Uterus (tissue), 3 donors: ENCODE measurements at regions not wholly inside any gene's neighbourhood (a gene's known extent, or its start where the extent isn't known, plus 50 kb on each side); places are given as distances from the start of the nearest gene placed in this dataset.

Source experiments
- DNase-seq, 2 donors: peaks; one replicate each; pipeline ENCODE4 v3.0.0-alpha.2; 2019 to 2020
- H3K27ac ChIP-seq, 2 donors: fragments of 200-600 bp; sonication (generic); 1 replicate in 1 of 2; 2 replicates in 1 of 2; pipeline ENCODE4 v1.5.1; 2016 to 2018
- H3K27me3 ChIP-seq, 2 donors: fragments of 200-600 bp; sonication (generic); one replicate each; pipeline ENCODE4 v1.5.1; 2018 to 2019; ENCODE audit warnings: control low read depth in 1 of 2
- H3K36me3 ChIP-seq, 2 donors: fragments of 200-600 bp; sonication (generic); one replicate each; pipeline ENCODE4 v1.5.1; 2019; ENCODE audit warnings: control low read depth in 1 of 2
- H3K4me1 ChIP-seq, 2 donors: fragments of 200-600 bp; sonication (generic); one replicate each; pipeline ENCODE4 v1.5.1; 2018 to 2019; ENCODE audit warnings: control low read depth in 1 of 2
- H3K4me3 ChIP-seq, 2 donors: fragments of 200-600 bp; sonication (generic); 1 replicate in 1 of 2; 2 replicates in 1 of 2; pipeline ENCODE4 v1.5.1; 2018 to 2019; ENCODE audit warnings: mild to moderate bottlenecking in 1 of 2
- H3K9me3 ChIP-seq, 2 donors: fragments of 200-600 bp; sonication (generic); one replicate each; pipeline ENCODE4 v1.5.1; 2019; ENCODE audit warnings: control low read depth in 1 of 2
- POLR2A ChIP-seq, 2 donors: fragments of 450-650 bp; IDR thresholded peaks; one replicate each; pipeline ENCODE4 v1.6.1; 2016; ENCODE audit warnings: antibody characterized with exemption in 2 of 2, mild to moderate bottlenecking in 1 of 2, moderate library complexity in 1 of 2
- intact Hi-C: fragments of 100-400 bp; cut with DNase I; formaldehyde crosslinking; loops from one replicate; pipeline ENCODE4 v1.15.1; 2023; ENCODE audit warnings: low total_unique reads
- TF ChIP-seq, protein P1 (sequence below), 4 experiments: fragments of 200-600 bp in 2 of 4; fragments of 450-650 bp in 2 of 4; sonication (generic) in 2 of 4; IDR thresholded peaks; one replicate each; pipeline ENCODE4 v1.5.1; 2016 to 2019; ENCODE audit warnings: antibody characterized with exemption in 4 of 4, mild to moderate bottlenecking in 2 of 4, moderate library complexity in 1 of 4
- donor health status: DM: yes; HTN: yes; CAD: no.

DNA sequence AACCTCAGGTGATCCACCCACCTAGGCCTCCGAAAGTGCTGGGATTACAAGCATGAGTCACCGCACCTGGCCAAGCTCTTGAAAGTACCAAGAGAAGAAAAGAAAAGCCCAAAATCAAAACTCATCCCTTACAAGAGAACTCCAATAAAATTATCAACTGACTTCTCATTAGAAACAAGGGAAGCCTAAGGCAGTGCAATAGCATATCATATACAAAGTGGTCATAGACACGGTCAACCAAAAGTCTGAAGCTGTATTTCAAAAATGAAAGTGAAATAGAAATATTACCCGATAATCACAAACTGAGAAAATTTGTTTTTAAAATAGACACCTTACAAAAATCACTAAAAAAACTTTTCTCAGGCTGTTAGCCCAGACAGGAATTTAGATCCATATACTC lies 1321.1 kb upstream of the GJE1 start:
- Histone ChIP-seq H3K9me3 (no peaks in the 10 kb centered on the region), H3K36me3 (no peaks in the 10 kb centered on the region), H3K27ac (no peak overlapping the region), H3K4me3 (no peak overlapping the region), H3K27me3 (no peaks in the 10 kb centered on the region), H3K4me1 (no peaks in the 10 kb centered on the region)
- intact Hi-C loops: no loop called here
- no peak for DNase-seq
- no peak for TF ChIP-seq POLR2A (IDR thresholded peaks at IDR 0.05)
- TF ChIP-seq, protein P1, sequence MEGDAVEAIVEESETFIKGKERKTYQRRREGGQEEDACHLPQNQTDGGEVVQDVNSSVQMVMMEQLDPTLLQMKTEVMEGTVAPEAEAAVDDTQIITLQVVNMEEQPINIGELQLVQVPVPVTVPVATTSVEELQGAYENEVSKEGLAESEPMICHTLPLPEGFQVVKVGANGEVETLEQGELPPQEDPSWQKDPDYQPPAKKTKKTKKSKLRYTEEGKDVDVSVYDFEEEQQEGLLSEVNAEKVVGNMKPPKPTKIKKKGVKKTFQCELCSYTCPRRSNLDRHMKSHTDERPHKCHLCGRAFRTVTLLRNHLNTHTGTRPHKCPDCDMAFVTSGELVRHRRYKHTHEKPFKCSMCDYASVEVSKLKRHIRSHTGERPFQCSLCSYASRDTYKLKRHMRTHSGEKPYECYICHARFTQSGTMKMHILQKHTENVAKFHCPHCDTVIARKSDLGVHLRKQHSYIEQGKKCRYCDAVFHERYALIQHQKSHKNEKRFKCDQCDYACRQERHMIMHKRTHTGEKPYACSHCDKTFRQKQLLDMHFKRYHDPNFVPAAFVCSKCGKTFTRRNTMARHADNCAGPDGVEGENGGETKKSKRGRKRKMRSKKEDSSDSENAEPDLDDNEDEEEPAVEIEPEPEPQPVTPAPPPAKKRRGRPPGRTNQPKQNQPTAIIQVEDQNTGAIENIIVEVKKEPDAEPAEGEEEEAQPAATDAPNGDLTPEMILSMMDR (IDR thresholded peaks at IDR 0.05): no peak

DNA sequence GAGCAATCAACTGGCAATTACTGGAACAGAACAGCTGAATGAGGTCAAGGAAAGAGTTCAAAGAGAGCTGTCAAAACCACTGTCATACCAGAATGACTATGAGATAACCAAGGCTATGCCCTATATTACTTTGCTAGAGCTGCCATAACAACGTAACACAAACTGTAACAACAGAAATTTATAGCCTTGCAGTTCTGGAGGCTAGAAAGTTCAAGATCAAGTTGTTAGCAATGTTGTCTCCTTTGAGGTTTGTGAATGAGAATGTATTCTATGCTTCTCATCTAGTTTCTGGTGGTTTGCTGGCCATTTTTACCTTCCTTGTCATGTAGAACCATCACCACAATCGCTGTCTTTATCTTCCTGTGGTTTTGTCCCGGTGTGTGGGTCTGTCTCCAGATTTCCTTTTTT lies 1323.0 kb upstream of the GJE1 start:
- no peaks in the 10 kb centered on the region for H3K4me1 ChIP-seq
- H3K27ac ChIP-seq: no peak overlapping the region
- DNase-seq: no peak
- intact Hi-C loops: no loop called here
- no peaks in the 10 kb centered on the region for H3K27me3 ChIP-seq
- H3K4me3 ChIP-seq: no peak overlapping the region
- no peaks in the 10 kb centered on the region for H3K36me3 ChIP-seq
- TF ChIP-seq POLR2A (IDR thresholded peaks at IDR 0.05): no peak
- TF ChIP-seq, protein P1 (IDR thresholded peaks at IDR 0.05): no peak
- H3K9me3 ChIP-seq: no peaks in the 10 kb centered on the region

DNA sequence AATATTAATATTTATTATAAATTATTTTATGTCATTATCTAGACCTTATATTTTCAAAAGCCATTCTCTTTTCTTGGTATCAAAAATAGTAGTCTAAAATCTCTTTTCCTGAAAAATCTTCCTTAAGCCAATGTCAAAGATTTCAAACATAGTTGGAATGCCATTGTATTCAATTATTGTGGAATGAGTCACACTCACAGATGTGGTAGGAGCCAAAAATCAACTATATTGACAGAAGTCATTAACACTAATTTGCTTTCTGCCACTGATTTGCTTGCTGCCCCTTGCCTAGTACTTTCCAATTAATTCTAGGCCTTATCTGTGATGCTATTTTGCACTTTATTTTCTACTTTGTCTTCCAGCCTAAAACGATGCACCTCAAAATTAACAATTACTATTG lies 1326.3 kb upstream of the GJE1 start:
- H3K9me3 ChIP-seq: no peaks in the 10 kb centered on the region
- H3K27ac ChIP-seq: no peak overlapping the region
- H3K27me3 ChIP-seq: no peaks in the 10 kb centered on the region
- no peaks in the 10 kb centered on the region for H3K36me3 ChIP-seq
- TF ChIP-seq, protein P1 (IDR thresholded peaks at IDR 0.05): no peak
- no peak for TF ChIP-seq POLR2A (IDR thresholded peaks at IDR 0.05)
- no peak overlapping the region for H3K4me3 ChIP-seq
- DNase-seq: no peak
- H3K4me1 ChIP-seq: no peaks in the 10 kb centered on the region
- intact Hi-C loops: no loop called here

DNA sequence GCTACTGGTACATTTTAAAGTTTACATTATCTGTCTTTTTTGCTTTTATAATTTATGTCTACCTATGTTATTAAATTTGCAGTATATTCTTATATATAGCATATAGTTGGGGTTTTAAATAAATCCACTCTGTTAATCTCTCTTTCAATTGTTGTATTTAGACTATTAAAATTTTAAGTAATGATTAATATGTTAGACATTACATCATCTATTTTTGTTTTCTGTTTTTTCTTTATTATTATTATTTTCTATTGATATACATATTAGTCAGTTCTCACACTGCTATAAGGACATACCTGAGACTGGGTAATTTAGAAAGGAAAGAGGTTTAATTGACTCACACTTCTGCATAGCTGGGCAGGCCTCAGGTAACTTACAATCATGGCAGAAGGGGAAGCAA lies 1338.2 kb upstream of the GJE1 start:
- Histone ChIP-seq H3K4me1 (no peaks in the 10 kb centered on the region), H3K27ac (no peak overlapping the region), H3K9me3 (no peaks in the 10 kb centered on the region), H3K36me3 (no peaks in the 10 kb centered on the region), H3K27me3 (no peaks in the 10 kb centered on the region), H3K4me3 (no peak overlapping the region)
- no peak for DNase-seq
- no peak for TF ChIP-seq POLR2A (IDR thresholded peaks at IDR 0.05)
- TF ChIP-seq, protein P1 (IDR thresholded peaks at IDR 0.05): no peak
- intact Hi-C loops: no loop called here

DNA sequence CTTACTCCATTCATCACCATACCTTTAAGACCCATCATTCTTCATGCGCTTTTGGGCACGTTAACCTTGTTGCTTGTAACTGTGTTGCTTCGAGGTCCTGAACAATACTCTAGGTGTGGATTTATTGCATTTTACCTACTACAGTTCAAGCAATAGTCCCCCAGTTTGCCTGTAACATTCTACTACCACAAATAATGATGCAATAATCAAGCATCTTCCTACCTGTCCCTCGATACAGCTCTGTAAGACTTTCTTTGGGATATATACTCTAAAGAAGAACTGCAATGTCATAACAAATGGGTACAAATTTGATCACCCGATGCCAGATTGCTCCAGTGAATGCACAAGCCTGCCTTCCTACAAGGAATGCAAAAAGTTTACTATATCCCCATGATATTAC lies 1342.6 kb upstream of the GJE1 start:
- Histone ChIP-seq H3K36me3 (no peaks in the 10 kb centered on the region), H3K4me3 (no peak overlapping the region), H3K9me3 (no peaks in the 10 kb centered on the region), H3K4me1 (no peaks in the 10 kb centered on the region), H3K27me3 (no peaks in the 10 kb centered on the region), H3K27ac (no peak overlapping the region)
- TF ChIP-seq, protein P1 (IDR thresholded peaks at IDR 0.05): no peak
- TF ChIP-seq POLR2A (IDR thresholded peaks at IDR 0.05): no peak
- no peak for DNase-seq
- intact Hi-C loops: no loop called here
